B cell (primary cell): ENCODE measurements at regions not wholly inside any gene's neighbourhood (a gene's known extent, or its start where the extent isn't known, plus 50 kb on each side); places are given as distances from the start of the nearest gene placed in this dataset.

Source experiments
- ATAC-seq: fragments of 200-7000 bp; cut with Tn5 transposase; one replicate; pipeline ENCODE4 v1.10.0; 2021; ENCODE audit warnings: low read depth, mild to moderate bottlenecking, moderate number of reproducible peaks, moderate library complexity
- CTCF ChIA-PET: fragments of 350-600 bp; sonication (Branson Sonifier 250); formaldehyde crosslinking; loops from one replicate; lab custom pipeline; 2021; ENCODE audit warnings: antibody characterized with exemption, inconsistent platforms; lab: Charles Lee
- POLR2A ChIA-PET: fragments of 350-600 bp; sonication (Branson Sonifier 250); formaldehyde crosslinking; loops from one replicate; lab custom pipeline; 2021; ENCODE audit warnings: antibody characterized with exemption; lab: Charles Lee
- DNase-seq: peaks from one replicate; pipeline ENCODE4 v3.0.0; 2013
- H2AFZ ChIP-seq: 2 replicates; pipeline ENCODE4 v1.6.1; 2012; ENCODE audit warnings: mild to moderate bottlenecking, low read depth, low read length; ENCODE audit not compliant: insufficient read depth, poor library complexity, severe bottlenecking
- H3K27ac ChIP-seq, 2 donors: 1 replicate in 1 of 2; 2 replicates in 1 of 2; pipeline ENCODE4 v1.5.1; 2012 to 2013; ENCODE audit warnings: low read length in 2 of 2, mild to moderate bottlenecking in 2 of 2, moderate library complexity in 1 of 2
- H3K27me3 ChIP-seq, 4 experiments: fragments of 200-600 bp in 1 of 4; sonication (generic) in 1 of 4; replicated peaks in 1 of 4; 1 replicate in 2 of 4; 2 replicates in 2 of 4; pipeline versions ENCODE4 v1.6.1 to v1.7.0; 2013 to 2016; ENCODE audit warnings: low read length in 3 of 4, mild to moderate bottlenecking in 2 of 4, mixed read lengths in 1 of 4, moderate library complexity in 1 of 4; ENCODE audit not compliant: insufficient read depth in 4 of 4, control insufficient read depth in 3 of 4; ENCODE audit errors: control extremely low read depth in 1 of 4
- H3K36me3 ChIP-seq, 2 experiments: replicated peaks in 1 of 2; 1 replicate in 1 of 2; 2 replicates in 1 of 2; pipeline versions ENCODE4 v1.6.1 to v1.7.1; 2013; ENCODE audit warnings: low read length in 1 of 2; ENCODE audit not compliant: insufficient read depth in 2 of 2, control insufficient read depth in 1 of 2; ENCODE audit errors: control extremely low read depth in 1 of 2, extremely low read depth in 1 of 2
- H3K4me1 ChIP-seq, 2 donors: fragments of 200-600 bp in 1 of 2; sonication (generic) in 1 of 2; 1 replicate in 1 of 2; 2 replicates in 1 of 2; pipeline versions ENCODE4 v1.5.1 to v1.6.1; 2013 to 2017; ENCODE audit warnings: low read length in 2 of 2; ENCODE audit not compliant: control insufficient read depth in 2 of 2, insufficient read depth in 2 of 2
- H3K4me2 ChIP-seq: replicated peaks from 2 replicates; pipeline ENCODE3; 2012; ENCODE audit warnings: mild to moderate bottlenecking, low read depth, low read length; ENCODE audit not compliant: poor library complexity, severe bottlenecking
- H3K4me3 ChIP-seq, 5 experiments: fragments of 200-600 bp in 1 of 5; sonication (generic) in 1 of 5; 1 replicate in 3 of 5; 2 replicates in 2 of 5; pipeline versions ENCODE4 v1.5.1 to v1.7.0; 2011 to 2016; ENCODE audit warnings: low read length in 4 of 5, mild to moderate bottlenecking in 4 of 5, low read depth in 2 of 5, control low read depth in 1 of 5, moderate library complexity in 1 of 5; ENCODE audit not compliant: insufficient read depth in 1 of 5; ENCODE audit errors: control extremely low read depth in 1 of 5, extremely low read depth in 1 of 5
- H3K79me2 ChIP-seq: fragments of 200-600 bp; sonication (generic); one replicate; pipeline ENCODE4 v1.6.0; 2016; ENCODE audit warnings: low read length; ENCODE audit not compliant: control insufficient read depth, insufficient read depth
- H3K9ac ChIP-seq: fragments of 200-600 bp; sonication (generic); 2 replicates; pipeline ENCODE4 v1.6.1; 2017; ENCODE audit warnings: mild to moderate bottlenecking, low read length, moderate library complexity
- H3K9me3 ChIP-seq, 3 donors: one replicate each; pipeline versions ENCODE4 v1.6.1 to v1.7.1; 2013; ENCODE audit warnings: low read length in 2 of 3; ENCODE audit not compliant: control insufficient read depth in 2 of 3, insufficient read depth in 1 of 3; ENCODE audit errors: control extremely low read depth in 1 of 3
- H4K20me1 ChIP-seq: 2 replicates; pipeline ENCODE4 v1.6.0; 2012; ENCODE audit warnings: mild to moderate bottlenecking, low read length; ENCODE audit not compliant: insufficient read depth, control insufficient read depth, poor library complexity, severe bottlenecking
- H3K27ac Mint-ChIP-seq: one replicate; pipeline ENCODE4 v1.8.0; 2021; ENCODE audit warnings: mixed read lengths
- H3K27me3 Mint-ChIP-seq: one replicate; pipeline ENCODE4 v1.8.0; 2021; ENCODE audit warnings: mixed read lengths
- H3K4me1 Mint-ChIP-seq: one replicate; pipeline ENCODE4 v1.8.0; 2021; ENCODE audit warnings: mixed read lengths
- H3K4me3 Mint-ChIP-seq: one replicate; pipeline ENCODE4 v1.8.0; 2021; ENCODE audit warnings: mixed read lengths
- H3K9me3 Mint-ChIP-seq: one replicate; pipeline ENCODE4 v1.8.0; 2022; ENCODE audit warnings: mixed read lengths; ENCODE audit not compliant: insufficient read depth
- EZH2 ChIP-seq: IDR thresholded peaks from 2 replicates; pipeline ENCODE4 v1.6.1; 2012; ENCODE audit warnings: borderline replicate concordance, low read depth, mild to moderate bottlenecking, moderate library complexity, low read length; ENCODE audit not compliant: insufficient read depth, poor library complexity, severe bottlenecking
- WGBS: methylation state at CpG from one replicate; pipeline ENCODE4 v1.1.5; 2013; ENCODE audit warnings: missing lambda C conversion rate; ENCODE audit not compliant: insufficient coverage; 5-methylcytosine and 5-hydroxymethylcytosine counted together
- intact Hi-C: fragments of 100-400 bp; cut with micrococcal nuclease; formaldehyde crosslinking; loops from one replicate; pipeline ENCODE4 v1.10.0; 2022
- TF ChIP-seq, protein P1 (sequence below): fragments of 200-600 bp; IDR thresholded peaks from one replicate; pipeline ENCODE4 v1.8.0; 2022; ENCODE audit warnings: antibody characterized with exemption, mild to moderate bottlenecking

DNA sequence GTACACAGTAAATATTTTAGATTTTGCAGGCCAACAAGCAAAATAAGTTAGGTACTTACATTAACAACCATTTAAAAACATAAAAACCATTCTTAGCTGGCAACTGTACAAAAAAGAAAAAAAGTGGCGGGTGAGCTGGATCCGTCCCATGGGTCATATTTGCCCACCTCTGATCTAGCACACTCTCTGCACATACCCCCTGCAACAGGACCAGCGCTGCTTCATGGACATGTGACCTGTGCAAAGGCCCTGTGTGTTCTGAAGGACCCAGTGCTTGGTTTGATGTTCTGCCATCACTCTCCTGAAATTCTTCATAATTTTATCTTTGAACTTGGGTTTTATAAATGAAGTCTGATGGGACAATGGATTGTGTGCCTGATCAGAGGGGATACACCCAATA, 72.5 kb upstream of the ACAN start:
- Histone ChIP-seq H3K27me3 (no peaks in the 10 kb centered on the region), H4K20me1 (no peaks in the 10 kb centered on the region), H3K27ac (no peak overlapping the region), H3K4me1 (peaks cover 11 to 25% of the 10 kb centered on the region in 2 donors), H3K9ac (no peak overlapping the region), H2AFZ (no peak overlapping the region), H3K4me3 (no peak overlapping the region), H3K4me2 (no peak overlapping the region), H3K79me2 (no peaks in the 10 kb centered on the region), H3K36me3 (no peaks in the 10 kb centered on the region), H3K9me3 (peaks cover 0 to 2% (median 0%) of the 10 kb centered on the region in 3 donors)
- TF ChIP-seq, protein P1, sequence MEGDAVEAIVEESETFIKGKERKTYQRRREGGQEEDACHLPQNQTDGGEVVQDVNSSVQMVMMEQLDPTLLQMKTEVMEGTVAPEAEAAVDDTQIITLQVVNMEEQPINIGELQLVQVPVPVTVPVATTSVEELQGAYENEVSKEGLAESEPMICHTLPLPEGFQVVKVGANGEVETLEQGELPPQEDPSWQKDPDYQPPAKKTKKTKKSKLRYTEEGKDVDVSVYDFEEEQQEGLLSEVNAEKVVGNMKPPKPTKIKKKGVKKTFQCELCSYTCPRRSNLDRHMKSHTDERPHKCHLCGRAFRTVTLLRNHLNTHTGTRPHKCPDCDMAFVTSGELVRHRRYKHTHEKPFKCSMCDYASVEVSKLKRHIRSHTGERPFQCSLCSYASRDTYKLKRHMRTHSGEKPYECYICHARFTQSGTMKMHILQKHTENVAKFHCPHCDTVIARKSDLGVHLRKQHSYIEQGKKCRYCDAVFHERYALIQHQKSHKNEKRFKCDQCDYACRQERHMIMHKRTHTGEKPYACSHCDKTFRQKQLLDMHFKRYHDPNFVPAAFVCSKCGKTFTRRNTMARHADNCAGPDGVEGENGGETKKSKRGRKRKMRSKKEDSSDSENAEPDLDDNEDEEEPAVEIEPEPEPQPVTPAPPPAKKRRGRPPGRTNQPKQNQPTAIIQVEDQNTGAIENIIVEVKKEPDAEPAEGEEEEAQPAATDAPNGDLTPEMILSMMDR, result no peak
- no peak for TF ChIP-seq EZH2
- ATAC-seq (no peak), DNase-seq (no peak)
- ChIA-PET POLR2A (no interaction called here), CTCF (no interaction called here)
- intact Hi-C loops, result no loop called here
- WGBS, result 92% methylated on average over 2 of the region's 3 CpGs
- peaks cover 4% of the 10 kb centered on the region for H3K27me3 Mint-ChIP-seq
- no peak overlapping the region for H3K4me3 Mint-ChIP-seq
- peaks cover 25% of the 10 kb centered on the region for H3K4me1 Mint-ChIP-seq
- no peak overlapping the region for H3K27ac Mint-ChIP-seq
- H3K9me3 Mint-ChIP-seq, result no peaks in the 10 kb centered on the region

DNA sequence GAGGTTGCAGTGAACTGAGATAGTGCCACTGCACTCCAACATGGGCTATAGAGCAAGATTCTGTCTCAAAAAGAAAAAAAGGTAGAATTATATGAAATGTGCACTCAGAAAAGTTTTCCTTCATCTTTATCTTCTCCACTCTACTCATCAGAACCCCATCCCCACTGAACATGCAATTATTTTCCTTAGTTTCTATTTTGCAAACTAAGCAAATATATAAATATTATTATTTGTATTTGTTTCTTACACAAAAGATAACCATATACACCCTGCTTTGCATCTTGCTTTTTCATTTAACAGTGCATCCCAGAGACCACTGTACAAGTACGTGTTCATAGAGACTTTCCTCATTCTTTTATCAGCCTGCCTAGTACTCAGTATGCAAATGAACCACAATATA, 68.0 kb upstream of the ACAN start:
- CTCF ChIA-PET, result no interaction called here
- DNase-seq (no peak), ATAC-seq (no peak)
- H3K79me2 ChIP-seq, result no peaks in the 10 kb centered on the region
- no peak overlapping the region for H2AFZ ChIP-seq
- POLR2A ChIA-PET, result no interaction called here
- H3K27me3 ChIP-seq, result peaks cover 0 to 11% (median 0%) of the 10 kb centered on the region in 4 experiments
- Mint-ChIP-seq H3K9me3 (no peaks in the 10 kb centered on the region), H3K27ac (no peak overlapping the region), H3K4me1 (no peaks in the 10 kb centered on the region), H3K4me3 (no peak overlapping the region), H3K27me3 (peaks cover 15% of the 10 kb centered on the region)
- no peaks in the 10 kb centered on the region for H3K4me1 ChIP-seq
- H3K4me3 ChIP-seq, result no peak overlapping the region
- intact Hi-C loops, result no loop called here
- no peaks in the 10 kb centered on the region for H4K20me1 ChIP-seq
- no peak for TF ChIP-seq EZH2
- TF ChIP-seq, protein P1, result no peak
- no peak overlapping the region for H3K9ac ChIP-seq
- 100% methylated on average over 1 of the region's 1 CpG for WGBS
- H3K27ac ChIP-seq, result no peak overlapping the region
- no peaks in the 10 kb centered on the region for H3K36me3 ChIP-seq
- no peak overlapping the region for H3K4me2 ChIP-seq
- H3K9me3 ChIP-seq, result peaks cover 0 to 2% (median 0%) of the 10 kb centered on the region in 3 donors
